CD14-positive monocyte (primary cell): ENCODE measurements at regions not wholly inside any gene's neighbourhood (a gene's known extent, or its start where the extent isn't known, plus 50 kb on each side); places are given as distances from the start of the nearest gene placed in this dataset.

Experiments used
- DNase-seq, 3 donors: peaks; one replicate each; pipeline ENCODE4 v3.0.0-alpha.2; 2011 to 2022
- H2AFZ ChIP-seq: 2 replicates; pipeline ENCODE4 v1.6.0; 2012; ENCODE audit warnings: mild to moderate bottlenecking, low read depth, low read length, inconsistent platforms; ENCODE audit not compliant: insufficient read depth, poor library complexity, severe bottlenecking
- H3K27ac ChIP-seq, 2 donors: 1 replicate in 1 of 2; 2 replicates in 1 of 2; pipeline ENCODE4 v1.5.1; 2012 to 2013; ENCODE audit warnings: low read length in 2 of 2, control low read depth in 1 of 2, inconsistent platforms in 1 of 2, low read depth in 1 of 2, mild to moderate bottlenecking in 1 of 2
- H3K27me3 ChIP-seq, 2 donors: one replicate each; pipeline versions ENCODE4 v1.6.0 to v1.6.1; 2011 to 2013; ENCODE audit warnings: low read length in 2 of 2; ENCODE audit not compliant: control insufficient read depth in 2 of 2, insufficient read depth in 2 of 2
- H3K36me3 ChIP-seq, 2 donors: replicated peaks in 1 of 2; 1 replicate in 1 of 2; 2 replicates in 1 of 2; pipeline versions ENCODE4 v1.5.1 to v1.6.1; 2012 to 2013; ENCODE audit warnings: low read length in 2 of 2, control low read depth in 1 of 2, inconsistent platforms in 1 of 2, mild to moderate bottlenecking in 1 of 2; ENCODE audit not compliant: insufficient read depth in 2 of 2, control insufficient read depth in 1 of 2
- H3K4me1 ChIP-seq, 2 donors: 1 replicate in 1 of 2; 2 replicates in 1 of 2; pipeline versions ENCODE4 v1.5.1 to v1.6.1; 2012 to 2013; ENCODE audit warnings: low read length in 2 of 2, control low read depth in 1 of 2, inconsistent platforms in 1 of 2, mild to moderate bottlenecking in 1 of 2, moderate library complexity in 1 of 2; ENCODE audit not compliant: insufficient read depth in 2 of 2, control insufficient read depth in 1 of 2
- H3K4me2 ChIP-seq: replicated peaks from 2 replicates; pipeline ENCODE3; 2012; ENCODE audit warnings: low read length, moderate library complexity, mild to moderate bottlenecking; ENCODE audit not compliant: poor library complexity, severe bottlenecking; ENCODE audit errors: extremely low read depth
- H3K4me3 ChIP-seq, 3 experiments: fragments of 200-600 bp in 1 of 3; sonication (generic) in 1 of 3; replicated peaks in 1 of 3; 1 replicate in 2 of 3; 2 replicates in 1 of 3; pipeline ENCODE4 v1.5.1; 2011 to 2013; ENCODE audit warnings: low read length in 3 of 3, mild to moderate bottlenecking in 3 of 3, control low read depth in 2 of 3, low read depth in 2 of 3, inconsistent platforms in 1 of 3, moderate library complexity in 1 of 3
- H3K79me2 ChIP-seq: 2 replicates; pipeline ENCODE4 v1.6.0; 2012; ENCODE audit warnings: mild to moderate bottlenecking, control low read depth, inconsistent platforms, low read length, moderate library complexity; ENCODE audit not compliant: insufficient read depth
- H3K9ac ChIP-seq: 2 replicates; pipeline ENCODE4 v1.6.0; 2017; ENCODE audit warnings: low read length, mild to moderate bottlenecking; ENCODE audit not compliant: insufficient read depth, poor library complexity, severe bottlenecking
- H3K9me3 ChIP-seq, 2 donors: replicated peaks in 1 of 2; 1 replicate in 1 of 2; 2 replicates in 1 of 2; pipeline versions ENCODE4 v1.5.1 to v1.6.1; 2012 to 2013; ENCODE audit warnings: low read length in 2 of 2, control low read depth in 1 of 2; ENCODE audit not compliant: control insufficient read depth in 1 of 2, insufficient read depth in 1 of 2
- H4K20me1 ChIP-seq: 2 replicates; pipeline ENCODE4 v1.6.0; 2012; ENCODE audit warnings: mild to moderate bottlenecking, low read length, control low read depth, moderate library complexity; ENCODE audit not compliant: insufficient read depth
- H3K27ac Mint-ChIP-seq, 7 donors: one replicate each; pipeline ENCODE4 v1.8.0; 2020; ENCODE audit warnings: mild to moderate bottlenecking in 7 of 7, mixed read lengths in 7 of 7, moderate library complexity in 6 of 7, inconsistent platforms in 2 of 7
- H3K27me3 Mint-ChIP-seq, 3 donors: one replicate each; pipeline ENCODE4 v1.8.0; 2021 to 2022; ENCODE audit warnings: low read depth in 3 of 3, mild to moderate bottlenecking in 3 of 3, mixed read lengths in 3 of 3, moderate library complexity in 3 of 3, inconsistent platforms in 1 of 3
- H3K36me3 Mint-ChIP-seq, 2 donors: one replicate each; pipeline ENCODE4 v1.8.0; 2020; ENCODE audit warnings: mixed read lengths in 2 of 2, inconsistent platforms in 1 of 2, mild to moderate bottlenecking in 1 of 2
- H3K4me1 Mint-ChIP-seq: one replicate; pipeline ENCODE4 v1.8.0; 2020; ENCODE audit warnings: mild to moderate bottlenecking, mixed read lengths
- H3K4me3 Mint-ChIP-seq, 2 donors: one replicate each; pipeline ENCODE4 v1.8.0; 2020; ENCODE audit warnings: mild to moderate bottlenecking in 2 of 2, mixed read lengths in 2 of 2, moderate library complexity in 1 of 2
- H3K9me3 Mint-ChIP-seq, 7 donors: one replicate each; pipeline ENCODE4 v1.8.0; 2020 to 2022; ENCODE audit warnings: mixed read lengths in 7 of 7, mild to moderate bottlenecking in 6 of 7, moderate library complexity in 6 of 7, inconsistent platforms in 2 of 7
- WGBS: methylation state at CpG from one replicate; pipeline ENCODE4 v1.1.5; 2013; ENCODE audit warnings: missing lambda C conversion rate; ENCODE audit not compliant: insufficient coverage; 5-methylcytosine and 5-hydroxymethylcytosine counted together
- intact Hi-C, 2 donors: fragments of 100-400 bp; cut with micrococcal nuclease; formaldehyde crosslinking; loops; one replicate each; pipeline versions ENCODE4 v1.15.0 to v1.15.1; 2023
- TF ChIP-seq, protein P1 (sequence below): fragments of 200-600 bp; IDR thresholded peaks from one replicate; pipeline ENCODE4 v1.8.0; 2022; ENCODE audit warnings: antibody characterized with exemption, mild to moderate bottlenecking

- H3K27me3 Mint-ChIP-seq = peaks cover 0 to 3% (median 1%) of the 10 kb centered on the region in 3 donors
- no peak overlapping the region for H3K27ac ChIP-seq
- H3K9me3 Mint-ChIP-seq = peaks cover 0 to 3% (median 0%) of the 10 kb centered on the region in 7 donors
- no peaks in the 10 kb centered on the region for H3K27me3 ChIP-seq
- H3K36me3 Mint-ChIP-seq = no peaks in the 10 kb centered on the region
- H3K79me2 ChIP-seq = no peaks in the 10 kb centered on the region
- no peak overlapping the region for H3K4me3 Mint-ChIP-seq
- H3K36me3 ChIP-seq = no peaks in the 10 kb centered on the region
- no peak overlapping the region for H3K9ac ChIP-seq
- TF ChIP-seq, protein P1, sequence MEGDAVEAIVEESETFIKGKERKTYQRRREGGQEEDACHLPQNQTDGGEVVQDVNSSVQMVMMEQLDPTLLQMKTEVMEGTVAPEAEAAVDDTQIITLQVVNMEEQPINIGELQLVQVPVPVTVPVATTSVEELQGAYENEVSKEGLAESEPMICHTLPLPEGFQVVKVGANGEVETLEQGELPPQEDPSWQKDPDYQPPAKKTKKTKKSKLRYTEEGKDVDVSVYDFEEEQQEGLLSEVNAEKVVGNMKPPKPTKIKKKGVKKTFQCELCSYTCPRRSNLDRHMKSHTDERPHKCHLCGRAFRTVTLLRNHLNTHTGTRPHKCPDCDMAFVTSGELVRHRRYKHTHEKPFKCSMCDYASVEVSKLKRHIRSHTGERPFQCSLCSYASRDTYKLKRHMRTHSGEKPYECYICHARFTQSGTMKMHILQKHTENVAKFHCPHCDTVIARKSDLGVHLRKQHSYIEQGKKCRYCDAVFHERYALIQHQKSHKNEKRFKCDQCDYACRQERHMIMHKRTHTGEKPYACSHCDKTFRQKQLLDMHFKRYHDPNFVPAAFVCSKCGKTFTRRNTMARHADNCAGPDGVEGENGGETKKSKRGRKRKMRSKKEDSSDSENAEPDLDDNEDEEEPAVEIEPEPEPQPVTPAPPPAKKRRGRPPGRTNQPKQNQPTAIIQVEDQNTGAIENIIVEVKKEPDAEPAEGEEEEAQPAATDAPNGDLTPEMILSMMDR = no peak
- no peaks in the 10 kb centered on the region for H3K4me1 Mint-ChIP-seq
- no peak overlapping the region for H2AFZ ChIP-seq
- DNase-seq = no peak
- no peaks in the 10 kb centered on the region for H3K9me3 ChIP-seq
- H3K27ac Mint-ChIP-seq = no peak overlapping the region
- H3K4me1 ChIP-seq = no peaks in the 10 kb centered on the region
- intact Hi-C loops = no loop called here
- H3K4me3 ChIP-seq = no peak overlapping the region
- H3K4me2 ChIP-seq = no peak overlapping the region
- 86% methylated on average over 1 of the region's 7 CpGs for WGBS
- no peaks in the 10 kb centered on the region for H4K20me1 ChIP-seq
Measured at GRCh38 chr18:25595274-25596060, 243.5 kb upstream of the ZNF521 start.

GRCh38 chr18:25594351-25594750 lies 242.4 kb upstream of the ZNF521 start:
- no peaks in the 10 kb centered on the region for H3K79me2 ChIP-seq
- TF ChIP-seq, protein P1 = no peak
- H3K4me3 ChIP-seq = no peak overlapping the region
- peaks cover 0 to 3% (median 0%) of the 10 kb centered on the region in 7 donors for H3K9me3 Mint-ChIP-seq
- H3K27ac ChIP-seq = no peak overlapping the region
- H4K20me1 ChIP-seq = no peaks in the 10 kb centered on the region
- DNase-seq = no peak
- no peaks in the 10 kb centered on the region for H3K36me3 Mint-ChIP-seq
- H3K27ac Mint-ChIP-seq = no peak overlapping the region
- H3K4me1 ChIP-seq = no peaks in the 10 kb centered on the region
- no peaks in the 10 kb centered on the region for H3K9me3 ChIP-seq
- no peak overlapping the region for H2AFZ ChIP-seq
- H3K27me3 ChIP-seq = no peaks in the 10 kb centered on the region
- H3K4me2 ChIP-seq = no peak overlapping the region
- no peak overlapping the region for H3K9ac ChIP-seq
- intact Hi-C loops = no loop called here
- no CpG with 5 or more reads among the region's 1 CpG for WGBS
- no peak overlapping the region for H3K4me3 Mint-ChIP-seq
- no peaks in the 10 kb centered on the region for H3K4me1 Mint-ChIP-seq
- H3K27me3 Mint-ChIP-seq = peaks cover 0 to 3% (median 0%) of the 10 kb centered on the region in 3 donors
- no peaks in the 10 kb centered on the region for H3K36me3 ChIP-seq
